Medulla oblongata (tissue), 1 donor: ENCODE measurements at regions not wholly inside any gene's neighbourhood (a gene's known extent, or its start where the extent isn't known, plus 50 kb on each side); places are given as distances from the start of the nearest gene placed in this dataset.

Source experiments
- DNase-seq: peaks from one replicate; pipeline ENCODE4 v3.0.0-alpha.2; 2015; ENCODE audit errors: extremely low spot score

- no peak for DNase-seq
Observed at GRCh38 chr5:5592541-5592940, 170.1 kb downstream of the ICE1 start.

- DNase-seq: no peak
Observed at GRCh38 chr5:5591567-5591966, 169.1 kb downstream of the ICE1 start.

- no peak for DNase-seq
Observed at GRCh38 chr5:5589857-5590256, 167.4 kb downstream of the ICE1 start.

- no peak for DNase-seq
Observed at GRCh38 chr5:5588887-5589826, 166.7 kb downstream of the ICE1 start.

- DNase-seq: no peak
Observed at GRCh38 chr5:5588386-5588785, 165.9 kb downstream of the ICE1 start.

GRCh38 chr5:5587474-5587873, 165.0 kb downstream of the ICE1 start:
- no peak for DNase-seq

- DNase-seq: no peak
Observed at GRCh38 chr5:5586721-5587120, 164.2 kb downstream of the ICE1 start.

- DNase-seq: no peak
Observed at GRCh38 chr5:5585751-5586341, 163.4 kb downstream of the ICE1 start.

GRCh38 chr5:5584751-5585150, 162.3 kb downstream of the ICE1 start:
- DNase-seq: no peak

GRCh38 chr5:5584236-5584745, 161.8 kb downstream of the ICE1 start:
- no peak for DNase-seq

GRCh38 chr5:5583832-5584231, 161.4 kb downstream of the ICE1 start:
- DNase-seq: no peak

GRCh38 chr5:5583023-5583765, 160.7 kb downstream of the ICE1 start:
- DNase-seq: no peak

- no peak for DNase-seq
Observed at GRCh38 chr5:5581080-5581479, 158.6 kb downstream of the ICE1 start.

- no peak for DNase-seq
Observed at GRCh38 chr5:5576744-5577143, 154.3 kb downstream of the ICE1 start.

- no peak for DNase-seq
Observed at GRCh38 chr5:5575461-5575860, 153.0 kb downstream of the ICE1 start.

GRCh38 chr5:5573798-5574380, 151.4 kb downstream of the ICE1 start:
- DNase-seq: no peak

- no peak for DNase-seq
Observed at GRCh38 chr5:5572976-5573797, 150.7 kb downstream of the ICE1 start.

- no peak for DNase-seq
Observed at GRCh38 chr5:5572010-5572865, 149.8 kb downstream of the ICE1 start.

GRCh38 chr5:5570646-5571045, 148.2 kb downstream of the ICE1 start:
- DNase-seq: no peak

GRCh38 chr5:5564898-5565297, 142.4 kb downstream of the ICE1 start:
- DNase-seq: no peak
